ENCODE measurements at regions not wholly inside any gene's neighbourhood (a gene's known extent, or its start where the extent isn't known, plus 50 kb on each side); places are given as distances from the start of the nearest gene placed in this dataset.

DNA sequence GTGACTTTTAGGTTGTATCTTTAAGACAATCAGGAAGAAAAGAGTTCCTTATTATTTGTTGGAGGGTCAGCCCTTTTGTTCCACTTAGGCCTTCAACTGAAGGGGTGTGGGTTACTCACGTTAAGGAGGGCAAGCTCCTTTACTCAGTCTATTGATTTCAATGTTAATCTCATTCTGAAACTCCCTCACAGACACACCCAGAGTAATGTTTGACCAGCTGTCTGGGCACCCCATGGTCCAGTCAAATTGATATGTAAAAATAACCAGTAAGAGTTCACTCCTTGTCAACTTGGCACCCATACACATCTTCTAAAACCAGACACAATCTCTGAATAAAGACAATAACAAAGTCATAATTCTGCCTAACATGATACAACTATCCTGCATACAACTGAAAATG, 292.9 kb downstream of the KLF5 start:
- TF ChIP-seq, protein P1, sequence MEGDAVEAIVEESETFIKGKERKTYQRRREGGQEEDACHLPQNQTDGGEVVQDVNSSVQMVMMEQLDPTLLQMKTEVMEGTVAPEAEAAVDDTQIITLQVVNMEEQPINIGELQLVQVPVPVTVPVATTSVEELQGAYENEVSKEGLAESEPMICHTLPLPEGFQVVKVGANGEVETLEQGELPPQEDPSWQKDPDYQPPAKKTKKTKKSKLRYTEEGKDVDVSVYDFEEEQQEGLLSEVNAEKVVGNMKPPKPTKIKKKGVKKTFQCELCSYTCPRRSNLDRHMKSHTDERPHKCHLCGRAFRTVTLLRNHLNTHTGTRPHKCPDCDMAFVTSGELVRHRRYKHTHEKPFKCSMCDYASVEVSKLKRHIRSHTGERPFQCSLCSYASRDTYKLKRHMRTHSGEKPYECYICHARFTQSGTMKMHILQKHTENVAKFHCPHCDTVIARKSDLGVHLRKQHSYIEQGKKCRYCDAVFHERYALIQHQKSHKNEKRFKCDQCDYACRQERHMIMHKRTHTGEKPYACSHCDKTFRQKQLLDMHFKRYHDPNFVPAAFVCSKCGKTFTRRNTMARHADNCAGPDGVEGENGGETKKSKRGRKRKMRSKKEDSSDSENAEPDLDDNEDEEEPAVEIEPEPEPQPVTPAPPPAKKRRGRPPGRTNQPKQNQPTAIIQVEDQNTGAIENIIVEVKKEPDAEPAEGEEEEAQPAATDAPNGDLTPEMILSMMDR (conservative IDR thresholded peaks at IDR 0.05) = no peak
- Mint-ChIP-seq H3K27ac (no peak overlapping the region), H3K4me3 (no peak overlapping the region), H3K36me3 (peaks cover 4% of the 10 kb centered on the region), H3K27me3 (no peaks in the 10 kb centered on the region), H3K9me3 (no peaks in the 10 kb centered on the region), H3K4me1 (ENCODE audit: unreplicated experiment) (no peaks in the 10 kb centered on the region)
- DNase-seq (ENCODE audit: extremely low spot score, unreplicated experiment) = no peak

DNA sequence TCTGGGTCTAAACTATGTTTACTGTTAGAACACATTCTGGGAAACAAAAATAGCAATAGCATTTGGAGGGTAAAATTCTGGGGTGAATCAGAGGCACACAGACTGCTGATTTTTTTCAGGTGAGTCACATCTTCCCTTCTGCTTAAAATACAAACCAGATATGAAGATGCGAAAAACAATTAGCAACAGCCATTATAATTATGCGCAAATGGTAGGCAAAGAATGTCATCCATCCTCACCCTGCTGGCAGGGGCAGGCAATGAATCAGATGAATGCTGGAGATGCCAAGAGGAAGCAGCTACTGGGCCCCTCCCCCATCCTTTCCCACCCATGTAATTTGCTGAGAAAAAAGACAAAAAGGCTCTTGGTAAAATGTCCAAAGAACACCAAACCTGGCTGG, 282.9 kb downstream of the KLF5 start:
- TF ChIP-seq, protein P1 (conservative IDR thresholded peaks at IDR 0.05) = no peak
- H3K36me3 Mint-ChIP-seq = no peaks in the 10 kb centered on the region
- no peak for DNase-seq (ENCODE audit: extremely low spot score, unreplicated experiment)

DNA sequence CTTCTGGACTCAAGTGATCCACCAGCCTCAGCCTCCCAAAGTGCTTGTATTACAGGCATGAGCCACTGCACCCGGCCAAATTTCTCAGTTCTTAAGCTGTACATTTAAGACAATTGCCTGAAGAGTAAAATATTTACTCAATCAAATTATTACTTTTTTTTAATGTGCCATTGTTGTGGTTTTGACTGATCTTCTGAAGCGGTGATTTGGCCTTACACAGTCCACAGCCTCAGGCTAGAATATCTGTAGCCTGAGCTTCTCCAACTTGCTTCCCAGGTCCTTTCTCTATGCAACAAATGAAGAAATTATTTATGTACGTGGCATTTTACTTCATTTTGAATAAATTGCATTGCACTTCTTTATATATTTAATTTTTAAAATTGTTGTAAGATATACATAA, 281.3 kb downstream of the KLF5 start:
- DNase-seq (ENCODE audit: extremely low spot score, unreplicated experiment) = no peak
- no peaks in the 10 kb centered on the region for H3K36me3 Mint-ChIP-seq
- H3K27ac Mint-ChIP-seq = no peak overlapping the region
- no peaks in the 10 kb centered on the region for H3K4me1 Mint-ChIP-seq (ENCODE audit: unreplicated experiment)
- TF ChIP-seq, protein P1 (conservative IDR thresholded peaks at IDR 0.05) = no peak
- no peaks in the 10 kb centered on the region for H3K9me3 Mint-ChIP-seq
- H3K4me3 Mint-ChIP-seq = no peak overlapping the region
- H3K27me3 Mint-ChIP-seq = no peaks in the 10 kb centered on the region

More for the DNA sequence above, 282.9 kb downstream of the KLF5 start:
- H3K4me3 Mint-ChIP-seq = no peak overlapping the region
- H3K9me3 Mint-ChIP-seq = peaks cover 5% of the 10 kb centered on the region
- H3K4me1 Mint-ChIP-seq (ENCODE audit: unreplicated experiment) = no peaks in the 10 kb centered on the region
- H3K27me3 Mint-ChIP-seq = no peaks in the 10 kb centered on the region
- no peak overlapping the region for H3K27ac Mint-ChIP-seq

DNA sequence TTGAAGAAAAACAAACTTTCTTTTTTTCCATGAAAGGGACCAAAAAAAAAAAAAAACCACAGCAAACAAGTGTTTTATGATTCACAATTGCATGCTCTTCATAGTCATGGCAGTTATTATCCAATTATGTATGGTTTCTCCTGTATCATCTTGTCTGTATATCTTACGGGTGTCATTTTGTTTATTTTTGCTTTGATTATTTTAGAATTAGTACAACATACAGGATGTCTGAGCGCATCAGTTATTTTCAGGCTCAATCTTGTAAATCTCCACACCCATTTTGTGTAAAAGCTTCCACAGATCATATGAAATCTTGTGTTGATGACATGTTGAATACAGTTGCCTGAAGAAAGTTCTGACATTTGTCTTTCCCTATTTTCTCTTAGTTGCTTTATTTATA, 280.3 kb downstream of the KLF5 start:
- H3K27ac Mint-ChIP-seq = no peak overlapping the region
- H3K9me3 Mint-ChIP-seq = peaks cover 5% of the 10 kb centered on the region
- H3K27me3 Mint-ChIP-seq = no peaks in the 10 kb centered on the region
- H3K4me3 Mint-ChIP-seq = no peak overlapping the region
- no peak for DNase-seq (ENCODE audit: extremely low spot score, unreplicated experiment)
- no peaks in the 10 kb centered on the region for H3K36me3 Mint-ChIP-seq
- H3K4me1 Mint-ChIP-seq (ENCODE audit: unreplicated experiment) = peaks cover 4% of the 10 kb centered on the region
- TF ChIP-seq, protein P1 (conservative IDR thresholded peaks at IDR 0.05) = no peak

DNA sequence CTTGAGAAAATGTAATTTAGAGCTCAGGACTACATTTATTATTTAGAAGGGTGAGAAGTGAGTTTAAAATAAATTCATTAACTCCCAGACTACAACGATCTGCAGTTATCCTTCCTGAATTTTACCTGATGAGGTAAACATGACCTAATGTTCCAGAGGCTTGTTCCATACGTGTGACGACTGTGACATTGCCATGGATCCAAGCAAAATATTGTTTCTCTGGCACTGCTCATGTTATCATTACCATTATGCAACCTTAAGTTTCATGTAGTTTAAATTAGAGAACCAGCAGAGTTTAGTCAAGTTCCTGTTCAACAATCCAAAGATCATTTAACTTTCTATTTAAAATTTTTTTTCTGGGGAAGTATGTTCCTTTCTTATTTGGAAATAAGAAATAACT, 279.6 kb downstream of the KLF5 start:
- TF ChIP-seq, protein P1 (conservative IDR thresholded peaks at IDR 0.05) = no peak
- Mint-ChIP-seq H3K27me3 (no peaks in the 10 kb centered on the region), H3K36me3 (no peaks in the 10 kb centered on the region), H3K4me1 (ENCODE audit: unreplicated experiment) (peaks cover 4% of the 10 kb centered on the region), H3K27ac (no peak overlapping the region), H3K4me3 (no peak overlapping the region), H3K9me3 (peaks cover 5% of the 10 kb centered on the region)
- no peak for DNase-seq (ENCODE audit: extremely low spot score, unreplicated experiment)

DNA sequence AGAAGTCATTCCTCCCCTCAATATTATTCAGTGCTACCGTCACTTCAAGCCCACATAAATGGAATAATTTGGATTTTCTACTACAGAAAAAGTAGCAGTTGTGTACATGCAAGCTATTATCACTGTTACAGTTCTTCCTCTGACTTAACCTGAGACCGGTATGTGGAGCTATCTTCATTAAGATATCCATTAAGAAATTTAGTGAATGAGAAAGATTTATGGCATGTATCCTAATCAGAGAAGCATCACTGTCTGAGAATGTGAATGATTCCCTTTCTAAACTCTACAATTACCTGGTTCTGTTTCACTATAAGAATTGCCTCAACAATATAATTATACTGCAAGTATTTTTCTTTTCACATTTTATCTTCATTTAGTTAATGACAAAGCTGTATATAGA, 278.7 kb downstream of the KLF5 start:
- no peak overlapping the region for H3K27ac Mint-ChIP-seq
- TF ChIP-seq, protein P1 (conservative IDR thresholded peaks at IDR 0.05) = no peak
- no peak overlapping the region for H3K4me3 Mint-ChIP-seq
- no peaks in the 10 kb centered on the region for H3K27me3 Mint-ChIP-seq
- peaks cover 5% of the 10 kb centered on the region for H3K9me3 Mint-ChIP-seq
- H3K4me1 Mint-ChIP-seq (ENCODE audit: unreplicated experiment) = peaks cover 4% of the 10 kb centered on the region
- H3K36me3 Mint-ChIP-seq = no peaks in the 10 kb centered on the region
- DNase-seq (ENCODE audit: extremely low spot score, unreplicated experiment) = no peak

Data from type B pancreatic cell (in vitro differentiated cells).